Lower lobe of right lung (tissue), 2 donors: ENCODE measurements at regions not wholly inside any gene's neighbourhood (a gene's known extent, or its start where the extent isn't known, plus 50 kb on each side); places are given as distances from the start of the nearest gene placed in this dataset.
"Not testable (repeated sequence)": the region's sequence is repeated elsewhere in the genome, so short reads cannot be mapped to it uniquely, and the experiment has no call there.

Source experiments
- ATAC-seq, 2 donors: fragments of 200-7000 bp; cut with Tn5 transposase; one replicate each; pipeline ENCODE4 v1.9.1; 2020 to 2022; ENCODE audit warnings: mild to moderate bottlenecking in 2 of 2, moderate library complexity in 2 of 2
- DNase-seq: peaks from one replicate; pipeline ENCODE4 v3.0.0-alpha.2; 2020
- H3K27ac ChIP-seq: fragments of 200-600 bp; one replicate; pipeline ENCODE4 v1.8.0; 2022
- H3K27me3 ChIP-seq: fragments of 200-600 bp; one replicate; pipeline ENCODE4 v1.8.0; 2022; ENCODE audit warnings: low read depth
- H3K36me3 ChIP-seq: fragments of 200-600 bp; one replicate; pipeline ENCODE4 v1.8.0; 2022; ENCODE audit warnings: mild to moderate bottlenecking
- H3K4me1 ChIP-seq: fragments of 200-600 bp; one replicate; pipeline ENCODE4 v1.8.0; 2022
- H3K4me3 ChIP-seq: fragments of 200-600 bp; one replicate; pipeline ENCODE4 v1.8.0; 2022; ENCODE audit warnings: mild to moderate bottlenecking
- H3K9me3 ChIP-seq: fragments of 200-600 bp; one replicate; pipeline ENCODE4 v1.8.0; 2022
- intact Hi-C: fragments of 100-400 bp; cut with DNase I; formaldehyde crosslinking; loops from one replicate; pipeline ENCODE4 v1.11.0; 2022
- TF ChIP-seq, protein P1 (sequence below): fragments of 200-600 bp; IDR thresholded peaks from one replicate; pipeline ENCODE4 v1.8.0; 2022; ENCODE audit warnings: antibody characterized with exemption, mild to moderate bottlenecking
- donor health status: DM: no; HTN: yes; CAD: no; lungs with severe emphysema.

DNA sequence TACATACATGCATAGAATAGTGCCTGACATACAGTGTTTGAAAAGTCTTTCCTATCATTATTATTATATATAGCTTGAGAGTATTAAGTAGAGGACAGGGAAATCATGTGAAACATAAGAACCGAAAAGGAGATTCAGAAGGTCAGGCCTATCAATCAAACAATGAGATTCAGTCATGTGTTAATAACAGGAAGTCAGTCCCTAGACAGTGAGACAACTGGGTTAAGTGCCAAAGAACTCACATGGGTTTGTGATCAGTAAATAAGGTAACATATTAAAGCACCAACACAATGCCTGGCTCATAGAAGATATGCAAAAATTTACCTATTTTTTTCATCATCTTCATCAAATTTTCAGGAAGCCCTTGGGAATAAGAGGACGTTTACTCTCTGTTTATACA is 174.3 kb upstream of the FAT3 start:
- Histone ChIP-seq H3K36me3 (no peaks in the 10 kb centered on the region), H3K4me3 (no peak overlapping the region), H3K9me3 (no peaks in the 10 kb centered on the region), H3K4me1 (no peaks in the 10 kb centered on the region), H3K27me3 (no peaks in the 10 kb centered on the region), H3K27ac (no peak overlapping the region)
- DNase-seq (no peak), ATAC-seq (no peak)
- intact Hi-C loops = no loop called here
- TF ChIP-seq, protein P1, sequence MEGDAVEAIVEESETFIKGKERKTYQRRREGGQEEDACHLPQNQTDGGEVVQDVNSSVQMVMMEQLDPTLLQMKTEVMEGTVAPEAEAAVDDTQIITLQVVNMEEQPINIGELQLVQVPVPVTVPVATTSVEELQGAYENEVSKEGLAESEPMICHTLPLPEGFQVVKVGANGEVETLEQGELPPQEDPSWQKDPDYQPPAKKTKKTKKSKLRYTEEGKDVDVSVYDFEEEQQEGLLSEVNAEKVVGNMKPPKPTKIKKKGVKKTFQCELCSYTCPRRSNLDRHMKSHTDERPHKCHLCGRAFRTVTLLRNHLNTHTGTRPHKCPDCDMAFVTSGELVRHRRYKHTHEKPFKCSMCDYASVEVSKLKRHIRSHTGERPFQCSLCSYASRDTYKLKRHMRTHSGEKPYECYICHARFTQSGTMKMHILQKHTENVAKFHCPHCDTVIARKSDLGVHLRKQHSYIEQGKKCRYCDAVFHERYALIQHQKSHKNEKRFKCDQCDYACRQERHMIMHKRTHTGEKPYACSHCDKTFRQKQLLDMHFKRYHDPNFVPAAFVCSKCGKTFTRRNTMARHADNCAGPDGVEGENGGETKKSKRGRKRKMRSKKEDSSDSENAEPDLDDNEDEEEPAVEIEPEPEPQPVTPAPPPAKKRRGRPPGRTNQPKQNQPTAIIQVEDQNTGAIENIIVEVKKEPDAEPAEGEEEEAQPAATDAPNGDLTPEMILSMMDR = no peak

DNA sequence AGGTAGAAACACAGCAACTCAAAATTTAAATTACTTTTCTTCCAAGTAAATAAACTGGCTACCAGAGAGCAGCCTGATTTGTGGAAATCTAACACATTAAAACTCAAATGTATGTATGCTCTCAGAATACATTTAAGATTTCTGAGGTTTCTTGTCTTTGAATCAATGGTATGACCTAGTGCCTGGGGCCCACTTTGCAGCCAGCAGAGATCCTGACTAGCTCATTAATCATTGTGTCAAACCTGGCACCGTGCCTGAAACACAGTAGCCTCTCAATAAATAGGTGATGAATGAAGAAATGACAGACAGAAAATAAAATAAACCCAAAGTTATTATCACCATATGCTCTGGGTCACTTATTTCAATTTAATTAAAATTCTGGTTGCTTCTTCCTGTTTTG is 176.2 kb upstream of the FAT3 start:
- H3K27me3 ChIP-seq = no peaks in the 10 kb centered on the region
- H3K4me3 ChIP-seq = no peak overlapping the region
- TF ChIP-seq, protein P1 = no peak
- H3K27ac ChIP-seq = no peak overlapping the region
- no peak for DNase-seq
- no peaks in the 10 kb centered on the region for H3K36me3 ChIP-seq
- intact Hi-C loops = no loop called here
- no peak for ATAC-seq
- H3K4me1 ChIP-seq = no peaks in the 10 kb centered on the region
- H3K9me3 ChIP-seq = no peaks in the 10 kb centered on the region

DNA sequence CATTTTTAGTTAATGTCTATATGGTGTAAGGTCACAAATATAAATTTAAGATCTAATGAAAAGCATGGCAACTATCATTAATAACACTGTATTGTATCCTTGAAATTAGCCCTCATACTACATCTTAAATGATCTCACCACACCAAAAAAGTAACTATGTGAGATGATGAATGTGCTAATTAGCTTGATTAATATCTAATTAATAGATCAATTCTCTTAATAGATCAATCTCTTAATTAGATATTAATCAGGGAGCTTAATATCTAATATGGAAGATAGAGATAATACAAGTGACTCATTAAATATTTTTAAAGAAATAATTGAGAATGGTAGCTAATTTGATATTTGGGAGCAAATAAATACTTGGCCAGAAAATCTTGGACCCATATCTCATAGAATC is 178.5 kb upstream of the FAT3 start:
- Histone ChIP-seq H3K36me3 (no peaks in the 10 kb centered on the region), H3K4me3 (no peak overlapping the region), H3K27me3 (no peaks in the 10 kb centered on the region), H3K4me1 (no peaks in the 10 kb centered on the region), H3K27ac (no peak overlapping the region), H3K9me3 (no peaks in the 10 kb centered on the region)
- DNase-seq (no peak), ATAC-seq (no peak)
- intact Hi-C loops = no loop called here
- TF ChIP-seq, protein P1 = no peak

DNA sequence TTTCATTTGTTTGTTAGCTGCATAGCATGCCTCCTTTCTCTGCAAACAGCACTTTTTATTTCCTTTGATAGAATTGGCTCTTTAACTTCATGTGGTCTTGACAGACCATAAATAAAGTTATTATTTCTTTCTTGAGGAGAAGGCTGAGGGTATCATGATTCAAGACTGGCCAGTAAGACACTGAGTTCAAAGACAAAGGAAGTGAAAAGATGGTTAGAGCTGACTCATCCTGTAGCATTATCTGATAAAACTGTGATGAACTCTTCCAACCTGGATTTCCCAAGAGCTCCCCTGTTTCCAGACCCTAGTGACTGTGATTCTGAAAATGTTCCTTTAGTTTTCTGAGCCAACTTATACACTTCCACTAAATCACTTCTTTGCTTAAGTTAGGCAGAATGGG is 179.3 kb upstream of the FAT3 start:
- DNase-seq (no peak), ATAC-seq (no peak)
- H3K27ac ChIP-seq = no peak overlapping the region
- H3K4me3 ChIP-seq = no peak overlapping the region
- no peaks in the 10 kb centered on the region for H3K36me3 ChIP-seq
- intact Hi-C loops = no loop called here
- TF ChIP-seq, protein P1 = no peak
- H3K27me3 ChIP-seq = no peaks in the 10 kb centered on the region
- no peaks in the 10 kb centered on the region for H3K9me3 ChIP-seq
- no peaks in the 10 kb centered on the region for H3K4me1 ChIP-seq

DNA sequence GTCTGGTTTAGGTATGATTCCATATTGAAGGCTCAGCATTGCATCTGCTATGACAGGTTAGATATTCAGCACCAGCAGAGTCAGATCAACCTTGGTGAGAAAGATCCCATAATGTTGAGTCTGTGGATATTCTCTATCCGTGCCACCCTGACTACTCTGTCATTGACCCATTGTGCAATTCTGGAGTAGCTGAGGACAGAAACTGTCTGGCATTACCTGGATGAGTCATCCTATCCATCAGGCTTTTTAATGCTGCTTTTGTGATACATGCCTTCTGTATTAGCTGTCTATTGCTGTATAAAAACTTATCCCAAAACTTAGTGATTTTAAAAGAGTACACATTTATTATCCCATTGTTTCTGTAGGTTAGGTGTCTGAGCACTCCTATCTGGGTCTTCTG is 189.1 kb upstream of the FAT3 start:
- no peak overlapping the region for H3K27ac ChIP-seq
- H3K36me3 ChIP-seq = no peaks in the 10 kb centered on the region
- TF ChIP-seq, protein P1 = no peak
- H3K27me3 ChIP-seq = no peaks in the 10 kb centered on the region
- H3K4me1 ChIP-seq = no peaks in the 10 kb centered on the region
- H3K4me3 ChIP-seq = no peak overlapping the region
- DNase-seq (no peak), ATAC-seq (no peak)
- intact Hi-C loops = no loop called here
- no peaks in the 10 kb centered on the region for H3K9me3 ChIP-seq

DNA sequence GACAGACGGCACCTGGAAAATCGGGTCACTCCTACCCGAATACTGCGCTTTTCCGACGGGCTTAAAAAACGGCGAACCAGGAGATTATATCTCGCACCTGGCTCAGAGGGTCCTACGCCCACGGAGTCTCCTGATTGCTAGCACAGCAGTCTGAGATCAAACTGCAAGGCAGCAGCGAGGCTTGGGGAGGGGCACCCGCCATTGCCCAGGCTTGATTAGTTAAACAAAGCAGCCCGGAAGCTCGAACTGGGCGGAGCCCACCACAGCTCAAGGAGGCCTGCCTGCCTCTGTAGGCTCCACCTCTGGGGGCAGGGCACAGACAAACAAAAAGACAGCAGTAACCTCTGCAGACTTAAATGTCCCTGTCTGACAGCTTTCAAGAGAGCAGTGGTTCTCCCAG is 197.5 kb upstream of the FAT3 start:
- ATAC-seq, intact Hi-C loops, H3K4me1 ChIP-seq: not testable (repeated sequence)

More for the DNA sequence above, 197.5 kb upstream of the FAT3 start:
- not testable (repeated sequence) for H3K4me3 ChIP-seq, H3K27me3 ChIP-seq, H3K27ac ChIP-seq, H3K9me3 ChIP-seq, DNase-seq, H3K36me3 ChIP-seq
